GM19240 (cell line): ENCODE measurements at regions not wholly inside any gene's neighbourhood (a gene's known extent, or its start where the extent isn't known, plus 50 kb on each side); places are given as distances from the start of the nearest gene placed in this dataset.

ENCODE experiments used
- DNase-seq: peaks from one replicate; pipeline ENCODE4 v3.0.0; 2011; ENCODE audit warnings: low spot score; ENCODE audit not compliant: insufficient read length

GRCh38 chr2:121017396-121017795 lies 267.6 kb downstream of the TFCP2L1 start:
- no peak for DNase-seq

GRCh38 chr2:121018136-121019061 lies 266.6 kb downstream of the TFCP2L1 start:
- DNase-seq: no peak

- no peak for DNase-seq
Observed at GRCh38 chr2:121019071-121019470, 265.9 kb downstream of the TFCP2L1 start.

- no peak for DNase-seq
Observed at GRCh38 chr2:121019756-121020155, 265.2 kb downstream of the TFCP2L1 start.

- no peak for DNase-seq
Observed at GRCh38 chr2:121021685-121022084, 263.3 kb downstream of the TFCP2L1 start.

- DNase-seq: no peak
Observed at GRCh38 chr2:121028577-121028976, 256.4 kb downstream of the TFCP2L1 start.

GRCh38 chr2:121030523-121030922 lies 254.5 kb downstream of the TFCP2L1 start:
- no peak for DNase-seq

GRCh38 chr2:121031568-121032340 lies 253.2 kb downstream of the TFCP2L1 start:
- no peak for DNase-seq

GRCh38 chr2:121033461-121033996 lies 251.5 kb downstream of the TFCP2L1 start:
- DNase-seq: no peak

- no peak for DNase-seq
Observed at GRCh38 chr2:121034551-121034950, 250.5 kb downstream of the TFCP2L1 start.

GRCh38 chr2:121036226-121036692 lies 248.7 kb downstream of the TFCP2L1 start:
- no peak for DNase-seq

GRCh38 chr2:121037480-121037879 lies 247.5 kb downstream of the TFCP2L1 start:
- no peak for DNase-seq

GRCh38 chr2:121038031-121038430 lies 247.0 kb downstream of the TFCP2L1 start:
- no peak for DNase-seq

- DNase-seq: no peak
Observed at GRCh38 chr2:121038431-121038830, 246.6 kb downstream of the TFCP2L1 start.

- DNase-seq: no peak
Observed at GRCh38 chr2:121038891-121039616, 245.9 kb downstream of the TFCP2L1 start.

- no peak for DNase-seq
Observed at GRCh38 chr2:121039679-121040078, 245.3 kb downstream of the TFCP2L1 start.

GRCh38 chr2:121041516-121041915 lies 243.5 kb downstream of the TFCP2L1 start:
- no peak for DNase-seq

- DNase-seq: no peak
Observed at GRCh38 chr2:121043061-121043826, 241.8 kb downstream of the TFCP2L1 start.

- no peak for DNase-seq
Observed at GRCh38 chr2:121043827-121044222, 241.2 kb downstream of the TFCP2L1 start.

- DNase-seq: no peak
Observed at GRCh38 chr2:121044412-121044811, 240.6 kb downstream of the TFCP2L1 start.

- no peak for DNase-seq
Observed at GRCh38 chr2:121045245-121045644, 239.8 kb downstream of the TFCP2L1 start.
